ENCODE measurements at regions not wholly inside any gene's neighbourhood (a gene's known extent, or its start where the extent isn't known, plus 50 kb on each side); places are given as distances from the start of the nearest gene placed in this dataset.

GRCh38 chr16:5523829-5524228, 426.2 kb upstream of the EEF2KMT start:
- DNase-seq (ENCODE audit: low read depth, low spot score) (no peak), ATAC-seq (no peak)
- Histone ChIP-seq H3K9ac (ENCODE audit: low read length) (no peak overlapping the region), H2AFZ (ENCODE audit: low read depth, low read length, poor library complexity, severe bottlenecking) (no peak overlapping the region), H3K27ac (ENCODE audit: low read depth, low read length) (no peak overlapping the region), H3K79me2 (ENCODE audit: insufficient read depth, low read length) (no peaks in the 10 kb centered on the region), H3K4me2 (ENCODE audit: low read length) (no peak overlapping the region), H3K36me3 (ENCODE audit: control insufficient read depth in 1 of 2, insufficient read depth in 2 of 2, low read length in 2 of 2) (no peaks in the 10 kb centered on the region), H3K9me2 (ENCODE audit: insufficient read depth) (no peaks in the 10 kb centered on the region), H3K4me3 (replicated peaks in 1 of 2; ENCODE audit: low read depth in 1 of 2, low read length in 2 of 2) (no peak overlapping the region), H4K20me1 (ENCODE audit: insufficient read depth) (no peaks in the 10 kb centered on the region), H3K27me3 (ENCODE audit: insufficient read depth, low read length) (peaks cover 14% of the 10 kb centered on the region; the same call in 1 of the 2 replicates), H3K9me3 (ENCODE audit: control insufficient read depth in 1 of 2, insufficient read depth in 1 of 2, low read depth in 1 of 2, low read length in 2 of 2) (no peaks in the 10 kb centered on the region), H3K4me1 (ENCODE audit: control insufficient read depth in 1 of 2, insufficient read depth in 2 of 2, low read length in 2 of 2) (no peaks in the 10 kb centered on the region)
- ChIA-PET POLR2A (no interaction called here), RAD21 (ENCODE audit: low non-redundant PET in 1 of 2, low total read pairs in 2 of 2, uncharacterized antibody in 2 of 2, unreplicated experiment in 2 of 2) (no interaction called here), CTCF (no interaction called here)
- TF ChIP-seq YY1 (IDR thresholded peaks at IDR 0.05; ENCODE audit: extremely low read depth, insufficient replicate concordance, low read depth, low read length) (no peak), FOSL1 (IDR thresholded peaks at IDR 0.05; ENCODE audit: low read depth) (no peak), TCF7L2 (IDR thresholded peaks at IDR 0.05; ENCODE audit: borderline replicate concordance, extremely low read depth, insufficient read depth, insufficient read length) (no peak), ATF3 (IDR thresholded peaks at IDR 0.05) (no peak), SP1 (IDR thresholded peaks at IDR 0.05; ENCODE audit: low read depth) (no peak), POLR2AphosphoS5 (IDR thresholded peaks at IDR 0.05; ENCODE audit: low read depth, low read length) (no peak), ZFX (IDR thresholded peaks at IDR 0.05) (no peak), EZH2 (IDR thresholded peaks at IDR 0.05) (no peak), JUND (IDR thresholded peaks at IDR 0.05) (no peak), SRF (IDR thresholded peaks at IDR 0.05; ENCODE audit: low read depth) (no peak), REST (IDR thresholded peaks at IDR 0.05; ENCODE audit: low read depth) (no peak), EGR1 (IDR thresholded peaks at IDR 0.05; ENCODE audit: low read depth) (no peak), POLR2A (IDR thresholded peaks at IDR 0.05; ENCODE audit: borderline replicate concordance, extremely low read depth, insufficient read depth, insufficient read length) (no peak)
- intact Hi-C loops (cut with micrococcal nuclease) = loop anchor here (5.0 kb wide), 1 partner anchor 38 kb away; no protein-coding TSS in a partner anchor
- BruUV-seq (replicated peaks) = no TSS peak
